ENCODE measurements at regions not wholly inside any gene's neighbourhood (a gene's known extent, or its start where the extent isn't known, plus 50 kb on each side); places are given as distances from the start of the nearest gene placed in this dataset.

DNA sequence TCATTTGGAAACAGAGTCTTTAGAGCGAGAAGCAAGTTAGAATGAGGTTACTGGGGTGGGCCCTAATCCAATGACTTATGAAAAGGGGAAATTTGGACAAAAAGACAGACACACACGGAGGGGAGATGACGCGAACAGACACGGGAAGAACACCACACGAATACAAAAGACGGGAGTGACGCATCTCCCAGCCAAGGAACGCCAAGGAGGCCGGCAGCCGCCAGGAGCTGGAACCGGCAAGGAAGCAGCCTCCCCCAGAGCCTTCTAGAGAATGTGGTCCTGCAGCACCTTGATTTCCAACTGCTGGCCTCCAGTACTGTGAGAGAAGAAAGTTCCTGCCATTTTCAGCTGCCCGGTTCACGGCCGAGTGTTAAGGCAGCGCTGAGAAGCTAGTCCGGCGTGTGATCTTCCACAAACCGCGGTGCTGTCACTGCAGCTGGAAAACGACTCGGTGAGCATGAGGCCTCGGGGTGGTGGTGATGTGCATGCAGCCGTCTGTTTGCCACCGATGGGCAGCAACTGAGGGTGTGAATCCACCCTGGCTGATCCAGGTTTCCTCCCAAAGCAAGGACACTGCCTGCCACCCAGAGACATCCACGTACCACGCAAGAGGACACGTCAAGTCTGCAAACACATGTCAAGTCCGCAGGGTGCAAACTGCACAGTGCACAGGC is 124.5 kb downstream of the NCOR2 start:
- Histone ChIP-seq H2AFZ (ENCODE audit: low read length) (no peak overlapping the region), H3K4me2 (ENCODE audit: extremely low read depth, insufficient read depth, low read length) (no peak overlapping the region), H3K79me2 (ENCODE audit: control insufficient read depth, insufficient read depth, low read length) (no peaks in the 10 kb centered on the region), H3K27ac (ENCODE audit: insufficient read depth, low read length) (no peak overlapping the region), H3K4me1 (ENCODE audit: control insufficient read depth, extremely low read depth, insufficient read depth, low read length) (peaks cover 12% of the 10 kb centered on the region), H4K20me1 (ENCODE audit: control insufficient read depth, extremely low read depth, insufficient read depth, low read length) (no peaks in the 10 kb centered on the region), H3K9me3 (ENCODE audit: control insufficient read depth, insufficient read depth, low read depth, low read length) (no peaks in the 10 kb centered on the region), H3K9ac (ENCODE audit: insufficient read depth, low read length) (no peak overlapping the region), H3K4me3 (replicated peaks in 1 of 4; ENCODE audit: control extremely low read depth in 1 of 4, insufficient read depth in 1 of 4, low read depth in 3 of 4, low read length in 4 of 4) (no peak overlapping the region), H3K27me3 (ENCODE audit: control insufficient read depth, insufficient read depth, low read length) (no peaks in the 10 kb centered on the region), H3K36me3 (ENCODE audit: control insufficient read depth, insufficient read depth, low read length) (peaks cover 3% of the 10 kb centered on the region)
- TF ChIP-seq, protein P1, sequence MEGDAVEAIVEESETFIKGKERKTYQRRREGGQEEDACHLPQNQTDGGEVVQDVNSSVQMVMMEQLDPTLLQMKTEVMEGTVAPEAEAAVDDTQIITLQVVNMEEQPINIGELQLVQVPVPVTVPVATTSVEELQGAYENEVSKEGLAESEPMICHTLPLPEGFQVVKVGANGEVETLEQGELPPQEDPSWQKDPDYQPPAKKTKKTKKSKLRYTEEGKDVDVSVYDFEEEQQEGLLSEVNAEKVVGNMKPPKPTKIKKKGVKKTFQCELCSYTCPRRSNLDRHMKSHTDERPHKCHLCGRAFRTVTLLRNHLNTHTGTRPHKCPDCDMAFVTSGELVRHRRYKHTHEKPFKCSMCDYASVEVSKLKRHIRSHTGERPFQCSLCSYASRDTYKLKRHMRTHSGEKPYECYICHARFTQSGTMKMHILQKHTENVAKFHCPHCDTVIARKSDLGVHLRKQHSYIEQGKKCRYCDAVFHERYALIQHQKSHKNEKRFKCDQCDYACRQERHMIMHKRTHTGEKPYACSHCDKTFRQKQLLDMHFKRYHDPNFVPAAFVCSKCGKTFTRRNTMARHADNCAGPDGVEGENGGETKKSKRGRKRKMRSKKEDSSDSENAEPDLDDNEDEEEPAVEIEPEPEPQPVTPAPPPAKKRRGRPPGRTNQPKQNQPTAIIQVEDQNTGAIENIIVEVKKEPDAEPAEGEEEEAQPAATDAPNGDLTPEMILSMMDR (conservative IDR thresholded peaks at IDR 0.05 in 1 of 2, IDR thresholded peaks at IDR 0.05 in 1 of 2; ENCODE audit: low read depth in 1 of 2, low read length in 2 of 2): no peak
- TF ChIP-seq EZH2 (IDR thresholded peaks at IDR 0.05; ENCODE audit: low read length, missing control alignments): no peak
- DNase-seq (ENCODE audit: low read depth in 2 of 2): peak in 1 of 2 donors; percentile 94

DNA sequence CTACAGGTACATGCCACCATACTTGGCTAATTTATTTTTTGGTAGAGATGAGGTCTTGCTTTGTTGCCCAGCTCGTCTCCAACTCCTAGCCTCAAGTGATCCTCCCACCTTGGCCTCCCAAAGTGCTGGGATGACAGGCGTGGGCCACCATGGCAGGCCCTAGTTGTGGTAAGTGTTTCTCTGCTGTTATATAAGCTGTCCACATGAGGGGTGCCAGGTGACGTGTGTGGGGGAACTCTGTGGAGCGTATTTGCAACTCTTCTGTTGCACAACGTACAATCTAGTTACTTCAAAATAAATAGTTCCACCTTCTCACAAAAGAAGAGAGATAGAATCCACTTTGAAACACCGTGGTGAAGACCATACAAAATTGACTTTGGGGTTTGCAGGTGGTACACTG is 125.1 kb downstream of the NCOR2 start:
- TF ChIP-seq, protein P1 (conservative IDR thresholded peaks at IDR 0.05 in 1 of 2, IDR thresholded peaks at IDR 0.05 in 1 of 2; ENCODE audit: low read depth in 1 of 2, low read length in 2 of 2): no peak
- TF ChIP-seq EZH2 (IDR thresholded peaks at IDR 0.05; ENCODE audit: low read length, missing control alignments): no peak
- Histone ChIP-seq H3K9me3 (ENCODE audit: control insufficient read depth, insufficient read depth, low read depth, low read length) (no peaks in the 10 kb centered on the region), H3K27me3 (ENCODE audit: control insufficient read depth, insufficient read depth, low read length) (no peaks in the 10 kb centered on the region), H4K20me1 (ENCODE audit: control insufficient read depth, extremely low read depth, insufficient read depth, low read length) (no peaks in the 10 kb centered on the region), H3K36me3 (ENCODE audit: control insufficient read depth, insufficient read depth, low read length) (peaks cover 3% of the 10 kb centered on the region), H3K4me1 (ENCODE audit: control insufficient read depth, extremely low read depth, insufficient read depth, low read length) (peaks cover 12% of the 10 kb centered on the region), H3K27ac (ENCODE audit: insufficient read depth, low read length) (peak overlapping the region; percentile 93), H3K9ac (ENCODE audit: insufficient read depth, low read length) (no peak overlapping the region), H2AFZ (ENCODE audit: low read length) (no peak overlapping the region), H3K4me2 (ENCODE audit: extremely low read depth, insufficient read depth, low read length) (no peak overlapping the region), H3K79me2 (ENCODE audit: control insufficient read depth, insufficient read depth, low read length) (no peaks in the 10 kb centered on the region), H3K4me3 (replicated peaks in 1 of 4; ENCODE audit: control extremely low read depth in 1 of 4, insufficient read depth in 1 of 4, low read depth in 3 of 4, low read length in 4 of 4) (no peak overlapping the region)
- no peak for DNase-seq (ENCODE audit: low read depth in 2 of 2)

DNA sequence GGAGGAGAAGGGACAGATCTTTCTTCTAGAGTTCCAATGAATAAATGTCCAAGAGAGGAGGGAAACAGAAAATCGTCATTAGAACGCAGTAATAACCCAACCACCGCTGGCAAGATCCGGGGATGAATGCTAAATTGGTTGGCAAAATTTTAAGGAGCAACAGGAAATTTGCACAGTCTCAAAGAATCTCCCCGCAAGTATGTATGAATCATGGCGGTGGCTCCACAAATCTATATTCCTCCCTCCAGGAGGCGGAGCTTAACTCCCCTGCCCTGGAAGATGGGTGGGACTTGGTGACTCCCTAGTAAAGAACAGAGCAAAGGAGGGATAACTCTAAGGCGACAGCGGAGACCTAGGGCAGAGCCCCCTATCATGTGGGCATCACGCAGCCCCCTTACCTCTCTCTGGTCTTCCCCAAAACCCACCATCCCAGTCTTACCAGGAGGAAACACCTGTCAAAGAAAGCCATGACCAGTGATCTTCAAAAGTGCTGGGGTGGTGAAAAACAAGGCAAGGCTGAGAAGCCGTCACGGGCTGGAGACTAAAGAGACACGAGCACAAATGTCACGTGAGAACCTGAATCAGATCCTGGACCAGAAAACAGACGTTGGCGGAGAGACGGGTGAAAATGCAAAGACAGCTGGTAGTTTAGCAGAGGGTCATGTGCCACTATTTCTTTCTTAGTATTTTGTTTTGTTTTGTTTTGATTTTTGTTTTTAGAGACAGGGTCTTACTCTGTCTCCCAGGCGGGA is 125.8 kb downstream of the NCOR2 start:
- peak overlapping the region; percentile 93 for H3K27ac ChIP-seq (ENCODE audit: insufficient read depth, low read length)
- H3K9ac ChIP-seq (ENCODE audit: insufficient read depth, low read length): peak overlapping the region; percentile 4
- H2AFZ ChIP-seq (ENCODE audit: low read length): no peak overlapping the region
- TF ChIP-seq, protein P1 (conservative IDR thresholded peaks at IDR 0.05 in 1 of 2, IDR thresholded peaks at IDR 0.05 in 1 of 2; ENCODE audit: low read depth in 1 of 2, low read length in 2 of 2): no peak
- no peak for TF ChIP-seq EZH2 (IDR thresholded peaks at IDR 0.05; ENCODE audit: low read length, missing control alignments)
- H3K4me3 ChIP-seq (replicated peaks in 1 of 4; ENCODE audit: control extremely low read depth in 1 of 4, insufficient read depth in 1 of 4, low read depth in 3 of 4, low read length in 4 of 4): peak overlapping the region in 1 of 4 experiments; percentile 12
- H4K20me1 ChIP-seq (ENCODE audit: control insufficient read depth, extremely low read depth, insufficient read depth, low read length): no peaks in the 10 kb centered on the region
- H3K79me2 ChIP-seq (ENCODE audit: control insufficient read depth, insufficient read depth, low read length): no peaks in the 10 kb centered on the region
- peak; percentile 87 to 98 for DNase-seq (ENCODE audit: low read depth in 2 of 2)
- peak overlapping the region; percentile 69 for H3K4me2 ChIP-seq (ENCODE audit: extremely low read depth, insufficient read depth, low read length)
- peaks cover 3% of the 10 kb centered on the region for H3K36me3 ChIP-seq (ENCODE audit: control insufficient read depth, insufficient read depth, low read length)
- H3K4me1 ChIP-seq (ENCODE audit: control insufficient read depth, extremely low read depth, insufficient read depth, low read length): peaks cover 12% of the 10 kb centered on the region
- H3K27me3 ChIP-seq (ENCODE audit: control insufficient read depth, insufficient read depth, low read length): no peaks in the 10 kb centered on the region
- no peaks in the 10 kb centered on the region for H3K9me3 ChIP-seq (ENCODE audit: control insufficient read depth, insufficient read depth, low read depth, low read length)

All from fibroblast of lung (primary cell).